IMR-90 (cell line): ENCODE measurements at regions not wholly inside any gene's neighbourhood (a gene's known extent, or its start where the extent isn't known, plus 50 kb on each side); places are given as distances from the start of the nearest gene placed in this dataset.

Source experiments
- ATAC-seq: fragments of 200-7000 bp; cut with Tn5 transposase; 2 replicates; pipeline ENCODE4 v1.9.1; 2020; ENCODE audit warnings: low read depth, mild to moderate bottlenecking, moderate library complexity
- BruUV-seq: library from RNA; stranded (reverse); fragments of 400-500 nt; replicated peaks from 2 replicates; lab custom pipeline; 2021; lab: Mats Ljungman, UMichigan
- CTCF ChIA-PET: fragments of 300-600 bp; formaldehyde crosslinking; extraction: SDS; loops from one replicate; lab custom pipeline; 2021; ENCODE audit warnings: antibody characterized with exemption; lab: Yijun Ruan, JAX
- POLR2A ChIA-PET: fragments of 300-600 bp; sonication (Branson Sonifier 250); formaldehyde crosslinking; loops from one replicate; lab custom pipeline; 2022; ENCODE audit warnings: antibody characterized with exemption; ENCODE audit not compliant: unreplicated experiment; lab: Charles Lee
- DNase-seq: peaks from one replicate; pipeline ENCODE4 v3.0.0; 2013
- H2AFZ ChIP-seq: replicated peaks from 2 replicates; pipeline ENCODE3; 2013; ENCODE audit warnings: low read length, mild to moderate bottlenecking; ENCODE audit not compliant: poor library complexity
- H2AK5ac ChIP-seq: 2 replicates; pipeline ENCODE4 v1.6.1; 2013; ENCODE audit warnings: low read depth, low read length, inconsistent platforms
- H2AK9ac ChIP-seq: replicated peaks from 2 replicates; pipeline ENCODE3; 2013; ENCODE audit warnings: mild to moderate bottlenecking, low read depth, low read length, moderate library complexity; ENCODE audit not compliant: poor library complexity
- H2BK120ac ChIP-seq: 2 replicates; pipeline ENCODE4 v1.6.1; 2013; ENCODE audit warnings: low read depth, low read length, inconsistent platforms
- H2BK15ac ChIP-seq: 3 replicates; pipeline ENCODE4 v1.6.1; 2013; ENCODE audit warnings: low read depth, low read length, inconsistent platforms
- H2BK20ac ChIP-seq: 2 replicates; pipeline ENCODE4 v1.6.1; 2013; ENCODE audit warnings: low read depth, mild to moderate bottlenecking, inconsistent platforms, low read length, moderate library complexity
- H2BK5ac ChIP-seq: 2 replicates; pipeline ENCODE4 v1.6.1; 2013; ENCODE audit warnings: mild to moderate bottlenecking, low read depth, low read length, inconsistent platforms; ENCODE audit not compliant: poor library complexity, severe bottlenecking
- H3K14ac ChIP-seq: replicated peaks from 2 replicates; pipeline ENCODE4 v1.6.1; 2013; ENCODE audit warnings: low read depth, low read length, inconsistent platforms
- H3K18ac ChIP-seq: 2 replicates; pipeline ENCODE4 v1.6.1; 2013; ENCODE audit warnings: low read depth, low read length, control low read depth
- H3K23ac ChIP-seq: 2 replicates; pipeline ENCODE4 v1.6.1; 2013; ENCODE audit warnings: low read depth, low read length, inconsistent platforms
- H3K27ac ChIP-seq: 2 replicates; pipeline ENCODE4 v1.5.1; 2013; ENCODE audit warnings: mild to moderate bottlenecking, control low read depth, low read length; ENCODE audit not compliant: insufficient read depth
- H3K27me3 ChIP-seq: 2 replicates; pipeline ENCODE4 v1.6.1; 2013; ENCODE audit warnings: low read length; ENCODE audit not compliant: control insufficient read depth, insufficient read depth
- H3K36me3 ChIP-seq: 2 replicates; pipeline ENCODE4 v1.6.1; 2013; ENCODE audit warnings: low read length, mixed read lengths; ENCODE audit not compliant: control insufficient read depth, insufficient read depth
- H3K4ac ChIP-seq: 2 replicates; pipeline ENCODE4 v1.6.1; 2013; ENCODE audit warnings: low read depth, low read length, inconsistent platforms
- H3K4me1 ChIP-seq: 2 replicates; pipeline ENCODE4 v1.6.1; 2013; ENCODE audit warnings: low read length, mixed read lengths; ENCODE audit not compliant: control insufficient read depth, insufficient read depth
- H3K4me2 ChIP-seq: 2 replicates; pipeline ENCODE4 v1.6.1; 2013; ENCODE audit warnings: low read depth, mild to moderate bottlenecking, control low read depth, low read length, moderate library complexity
- H3K4me3 ChIP-seq: 2 replicates; pipeline ENCODE4 v1.5.1; 2013; ENCODE audit warnings: low read depth, mild to moderate bottlenecking, control low read depth, low read length, moderate library complexity; ENCODE audit not compliant: insufficient read depth
- H3K56ac ChIP-seq: 2 replicates; pipeline ENCODE4 v1.6.1; 2013; ENCODE audit warnings: low read length, inconsistent platforms; ENCODE audit not compliant: insufficient read depth; ENCODE audit errors: extremely low read depth
- H3K79me1 ChIP-seq, 2 experiments: 2 replicates each; pipeline ENCODE4 v1.6.1; 2013; ENCODE audit warnings: low read length in 2 of 2, inconsistent platforms in 1 of 2, low read depth in 1 of 2
- H3K9ac ChIP-seq: 2 replicates; pipeline ENCODE4 v1.6.1; 2013; ENCODE audit warnings: low read depth, low read length, control low read depth
- H3K9me1 ChIP-seq: 2 replicates; pipeline ENCODE4 v1.6.1; 2013; ENCODE audit warnings: low read length, inconsistent platforms; ENCODE audit not compliant: insufficient read depth
- H3K9me3 ChIP-seq: 2 replicates; pipeline ENCODE4 v1.6.1; 2013; ENCODE audit warnings: low read length; ENCODE audit not compliant: control insufficient read depth, insufficient read depth
- H4K20me1 ChIP-seq: 2 replicates; pipeline ENCODE4 v1.6.1; 2013; ENCODE audit warnings: low read length, inconsistent platforms; ENCODE audit not compliant: insufficient read depth
- H4K5ac ChIP-seq: 2 replicates; pipeline ENCODE4 v1.6.1; 2013; ENCODE audit warnings: mild to moderate bottlenecking, low read depth, low read length, control low read depth
- H4K8ac ChIP-seq, 2 experiments: 2 replicates each; pipeline ENCODE4 v1.6.1; 2013; ENCODE audit warnings: low read depth in 2 of 2, low read length in 2 of 2, control low read depth in 1 of 2, inconsistent platforms in 1 of 2
- H4K91ac ChIP-seq: 2 replicates; pipeline ENCODE4 v1.6.1; 2013; ENCODE audit warnings: low read depth, low read length, inconsistent platforms; ENCODE audit not compliant: insufficient read depth
- BHLHE40 ChIP-seq: fragments of 150-350 bp; IDR thresholded peaks from 2 replicates; pipeline ENCODE4 v1.6.1; 2016; ENCODE audit warnings: mild to moderate bottlenecking, low read depth, low read length
- CEBPB ChIP-seq: IDR thresholded peaks from 2 replicates; pipeline ENCODE4 v1.6.1; 2012; ENCODE audit warnings: low read depth, low read length, improper control_type of control experiment
- CHD1 ChIP-seq: IDR thresholded peaks from 2 replicates; pipeline ENCODE4 v1.6.1; 2012; ENCODE audit warnings: low read depth, low read length, improper control_type of control experiment
- FOS ChIP-seq: fragments of 150-350 bp; IDR thresholded peaks from 2 replicates; pipeline ENCODE4 v1.6.1; 2016; ENCODE audit warnings: low read depth, low read length
- MAZ ChIP-seq: IDR thresholded peaks from 2 replicates; pipeline ENCODE4 v1.6.1; 2012; ENCODE audit warnings: low read depth, mild to moderate bottlenecking, low read length, improper control_type of control experiment, moderate library complexity, borderline replicate concordance
- MXI1 ChIP-seq: IDR thresholded peaks from 2 replicates; pipeline ENCODE4 v1.6.1; 2012; ENCODE audit warnings: low read depth, mild to moderate bottlenecking, low read length, moderate library complexity, borderline replicate concordance
- NFE2L2 ChIP-seq: fragments of 150-350 bp; IDR thresholded peaks from 2 replicates; pipeline ENCODE4 v1.6.1; 2016; ENCODE audit warnings: low read depth, mild to moderate bottlenecking, low read length
- RAD21 ChIP-seq: IDR thresholded peaks from 2 replicates; pipeline ENCODE4 v1.6.1; 2012; ENCODE audit warnings: low read length, improper control_type of control experiment
- RFX5 ChIP-seq: IDR thresholded peaks from 2 replicates; pipeline ENCODE4 v1.8.0; 2012; ENCODE audit warnings: low read depth, mild to moderate bottlenecking, low read length, moderate library complexity
- SMC3 ChIP-seq: fragments of 150-350 bp; IDR thresholded peaks from 2 replicates; pipeline ENCODE4 v1.6.1; 2016; ENCODE audit warnings: low read depth, mild to moderate bottlenecking, antibody characterized with exemption, low read length, moderate library complexity
- WGBS, 2 experiments: methylation state at CpG; one replicate each; pipeline versions ENCODE4 v1.1.5 to v1.1.7; 2013; ENCODE audit warnings: missing lambda C conversion rate in 2 of 2; ENCODE audit not compliant: insufficient read length in 1 of 2; ENCODE audit errors: extremely low coverage in 2 of 2; 5-methylcytosine and 5-hydroxymethylcytosine counted together
- dilution Hi-C: fragments of 300-500 bp; cut with HindIII; formaldehyde crosslinking; loops from one replicate; pipeline ENCODE4 v1.14.3; 2018; ENCODE audit warnings: low sequenced_read_pairs; ENCODE audit not compliant: unreplicated experiment
- in situ Hi-C: fragments of 300-500 bp; cut with MboI; formaldehyde crosslinking; loops from 3 replicates; pipeline ENCODE4 v1.14.3; 2019; ENCODE audit warnings: low sequenced_read_pairs, inconsistent platforms, mixed read lengths
- intact Hi-C: fragments of 100-400 bp; cut with micrococcal nuclease; formaldehyde crosslinking; loops from 2 replicates; pipeline ENCODE4 v1.10.0; 2022
- TF ChIP-seq, protein P1 (sequence below): conservative IDR thresholded peaks from 2 replicates; pipeline ENCODE4 v1.5.1; 2012; ENCODE audit warnings: mild to moderate bottlenecking, low read depth, low read length, improper control_type of control experiment
- TF ChIP-seq, protein P2 (sequence below): fragments of 150-350 bp; IDR thresholded peaks from 2 replicates; pipeline ENCODE4 v1.6.1; 2016; ENCODE audit warnings: low read depth, mild to moderate bottlenecking, low read length, moderate library complexity, borderline replicate concordance

DNA sequence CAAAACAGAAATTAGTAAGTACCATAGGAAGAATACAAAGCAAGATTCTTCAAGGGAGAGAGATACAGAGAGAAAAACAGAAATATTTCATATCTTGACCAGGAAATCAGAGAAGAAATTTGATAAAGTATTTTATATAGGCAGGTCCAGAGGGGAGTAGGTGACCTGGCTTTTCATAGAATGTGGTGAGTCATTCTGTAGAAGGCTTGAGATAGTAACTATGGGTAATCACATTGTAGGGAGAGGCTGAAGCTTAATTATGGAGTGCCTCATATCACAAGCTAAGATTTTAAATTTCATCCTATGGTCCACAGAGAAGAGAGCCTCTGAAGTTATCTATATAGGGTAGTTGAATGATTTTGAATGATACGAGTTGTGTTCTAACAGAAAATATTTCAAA, 195.0 kb upstream of the CYRIA start:
- H3K27ac ChIP-seq, result no peak overlapping the region
- no peak overlapping the region for H2BK15ac ChIP-seq
- no peaks in the 10 kb centered on the region for H4K20me1 ChIP-seq
- no peaks in the 10 kb centered on the region for H3K36me3 ChIP-seq
- ChIA-PET CTCF (interaction anchor here (0.6 kb wide), 1 partner anchor 366 kb away, joined by 9 read pairs; no protein-coding TSS in a partner anchor), POLR2A (no interaction called here)
- no peak overlapping the region for H3K9ac ChIP-seq
- H2AK9ac ChIP-seq, result no peak overlapping the region
- no peak overlapping the region for H3K14ac ChIP-seq
- H3K4me3 ChIP-seq, result no peak overlapping the region
- H2AK5ac ChIP-seq, result no peak overlapping the region
- H3K56ac ChIP-seq, result no peak overlapping the region
- H3K18ac ChIP-seq, result no peak overlapping the region
- DNase-seq, result no peak
- no peaks in the 10 kb centered on the region for H3K79me1 ChIP-seq
- H3K9me3 ChIP-seq, result no peaks in the 10 kb centered on the region
- ATAC-seq, result no peak
- H4K8ac ChIP-seq, result no peak overlapping the region
- no peak overlapping the region for H3K4me2 ChIP-seq
- no peaks in the 10 kb centered on the region for H3K4me1 ChIP-seq
- no peak overlapping the region for H2BK20ac ChIP-seq
- H2BK120ac ChIP-seq, result no peak overlapping the region
- no peaks in the 10 kb centered on the region for H3K27me3 ChIP-seq
- no peaks in the 10 kb centered on the region for H3K9me1 ChIP-seq
- H2AFZ ChIP-seq, result no peak overlapping the region
- H4K91ac ChIP-seq, result no peak overlapping the region
- no peak for TF ChIP-seq FOS
- no peak for TF ChIP-seq MAZ
- no peak for TF ChIP-seq MXI1
- no peak for TF ChIP-seq RFX5
- TF ChIP-seq, protein P1, sequence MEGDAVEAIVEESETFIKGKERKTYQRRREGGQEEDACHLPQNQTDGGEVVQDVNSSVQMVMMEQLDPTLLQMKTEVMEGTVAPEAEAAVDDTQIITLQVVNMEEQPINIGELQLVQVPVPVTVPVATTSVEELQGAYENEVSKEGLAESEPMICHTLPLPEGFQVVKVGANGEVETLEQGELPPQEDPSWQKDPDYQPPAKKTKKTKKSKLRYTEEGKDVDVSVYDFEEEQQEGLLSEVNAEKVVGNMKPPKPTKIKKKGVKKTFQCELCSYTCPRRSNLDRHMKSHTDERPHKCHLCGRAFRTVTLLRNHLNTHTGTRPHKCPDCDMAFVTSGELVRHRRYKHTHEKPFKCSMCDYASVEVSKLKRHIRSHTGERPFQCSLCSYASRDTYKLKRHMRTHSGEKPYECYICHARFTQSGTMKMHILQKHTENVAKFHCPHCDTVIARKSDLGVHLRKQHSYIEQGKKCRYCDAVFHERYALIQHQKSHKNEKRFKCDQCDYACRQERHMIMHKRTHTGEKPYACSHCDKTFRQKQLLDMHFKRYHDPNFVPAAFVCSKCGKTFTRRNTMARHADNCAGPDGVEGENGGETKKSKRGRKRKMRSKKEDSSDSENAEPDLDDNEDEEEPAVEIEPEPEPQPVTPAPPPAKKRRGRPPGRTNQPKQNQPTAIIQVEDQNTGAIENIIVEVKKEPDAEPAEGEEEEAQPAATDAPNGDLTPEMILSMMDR, result no peak
- TF ChIP-seq, protein P2, sequence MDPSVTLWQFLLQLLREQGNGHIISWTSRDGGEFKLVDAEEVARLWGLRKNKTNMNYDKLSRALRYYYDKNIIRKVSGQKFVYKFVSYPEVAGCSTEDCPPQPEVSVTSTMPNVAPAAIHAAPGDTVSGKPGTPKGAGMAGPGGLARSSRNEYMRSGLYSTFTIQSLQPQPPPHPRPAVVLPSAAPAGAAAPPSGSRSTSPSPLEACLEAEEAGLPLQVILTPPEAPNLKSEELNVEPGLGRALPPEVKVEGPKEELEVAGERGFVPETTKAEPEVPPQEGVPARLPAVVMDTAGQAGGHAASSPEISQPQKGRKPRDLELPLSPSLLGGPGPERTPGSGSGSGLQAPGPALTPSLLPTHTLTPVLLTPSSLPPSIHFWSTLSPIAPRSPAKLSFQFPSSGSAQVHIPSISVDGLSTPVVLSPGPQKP, result no peak
- TF ChIP-seq RAD21, result no peak
- TF ChIP-seq CEBPB, result no peak
- no peak for TF ChIP-seq BHLHE40
- TF ChIP-seq CHD1, result no peak
- TF ChIP-seq NFE2L2, result no peak
- no peak for TF ChIP-seq SMC3
- dilution Hi-C loops, result no loop called here
- no peak overlapping the region for H4K5ac ChIP-seq
- H3K4ac ChIP-seq, result no peak overlapping the region
- in situ Hi-C loops, result no loop called here
- BruUV-seq, result no TSS peak
- H2BK5ac ChIP-seq, result no peak overlapping the region
- WGBS, 2 experiments, result no CpG with 5 or more reads among the region's 1 CpG
- intact Hi-C loops, result no loop called here
- no peak overlapping the region for H3K23ac ChIP-seq
